ENCODE measurements at regions not wholly inside any gene's neighbourhood (a gene's known extent, or its start where the extent isn't known, plus 50 kb on each side); places are given as distances from the start of the nearest gene placed in this dataset.

GRCh38 chr3:177420651-177421480 is 223.6 kb upstream of the TBL1XR1 start:
- TF ChIP-seq CTCF (conservative IDR thresholded peaks at IDR 0.05 in 1 of 2, IDR thresholded peaks at IDR 0.05 in 1 of 2; ENCODE audit: extremely low read depth in 1 of 2, insufficient read depth in 1 of 2, low read depth in 1 of 2, low read length in 2 of 2): no peak
- no peak for TF ChIP-seq EZH2 (IDR thresholded peaks at IDR 0.05; ENCODE audit: borderline replicate concordance, low read length)

All from mammary epithelial cell (primary cell).